Upper lobe of right lung (tissue), 1 donor: ENCODE measurements at regions not wholly inside any gene's neighbourhood (a gene's known extent, or its start where the extent isn't known, plus 50 kb on each side); places are given as distances from the start of the nearest gene placed in this dataset.
"Not testable (repeated sequence)": the region's sequence is repeated elsewhere in the genome, so short reads cannot be mapped to it uniquely, and the experiment has no call there.

Source experiments
- ATAC-seq: fragments of 200-7000 bp; cut with Tn5 transposase; one replicate; pipeline ENCODE4 v1.9.1; 2020; ENCODE audit warnings: mild to moderate bottlenecking, moderate library complexity
- DNase-seq: peaks from one replicate; pipeline ENCODE4 v3.0.0-alpha.2; 2020
- H3K27ac ChIP-seq: fragments of 200-600 bp; one replicate; pipeline ENCODE4 v1.8.0; 2022
- H3K27me3 ChIP-seq: fragments of 200-600 bp; one replicate; pipeline ENCODE4 v1.8.0; 2022; ENCODE audit warnings: mild to moderate bottlenecking
- H3K36me3 ChIP-seq: fragments of 200-600 bp; one replicate; pipeline ENCODE4 v1.8.0; 2022
- H3K4me1 ChIP-seq: fragments of 200-600 bp; one replicate; pipeline ENCODE4 v1.8.0; 2022
- H3K4me3 ChIP-seq: fragments of 200-600 bp; one replicate; pipeline ENCODE4 v1.8.0; 2022; ENCODE audit warnings: mild to moderate bottlenecking
- H3K9me3 ChIP-seq: fragments of 200-600 bp; one replicate; pipeline ENCODE4 v1.8.0; 2022
- intact Hi-C: fragments of 100-400 bp; cut with DNase I; formaldehyde crosslinking; loops from one replicate; pipeline ENCODE4 v1.11.0; 2022
- TF ChIP-seq, protein P1 (sequence below): fragments of 200-600 bp; IDR thresholded peaks from one replicate; pipeline ENCODE4 v1.8.0; 2022; ENCODE audit warnings: antibody characterized with exemption
- donor health status: DM: no; HTN: yes; CAD: no; lungs with severe emphysema.

DNA sequence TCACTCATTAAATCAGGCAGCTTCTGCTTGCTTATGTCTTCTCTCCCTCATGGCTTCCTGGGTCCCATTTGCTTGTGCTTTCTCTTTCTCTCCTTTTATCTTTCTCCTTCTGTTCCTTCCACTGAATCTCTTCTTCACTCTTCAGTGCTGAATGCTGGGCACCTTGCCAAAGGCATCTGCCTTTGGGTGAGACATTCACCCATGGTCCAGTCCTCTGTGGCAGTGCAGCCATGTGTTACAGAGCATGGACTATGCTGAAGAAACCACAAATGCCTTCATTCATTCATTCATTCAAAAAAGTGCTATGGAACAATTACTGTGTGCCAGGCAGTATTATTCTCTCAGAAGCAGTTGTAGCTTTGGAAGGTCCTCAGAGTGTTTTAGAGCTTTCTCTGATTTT, 344.4 kb upstream of the STXBP6 start:
- ATAC-seq: no peak
- H3K4me1 ChIP-seq: no peaks in the 10 kb centered on the region
- intact Hi-C loops: no loop called here

DNA sequence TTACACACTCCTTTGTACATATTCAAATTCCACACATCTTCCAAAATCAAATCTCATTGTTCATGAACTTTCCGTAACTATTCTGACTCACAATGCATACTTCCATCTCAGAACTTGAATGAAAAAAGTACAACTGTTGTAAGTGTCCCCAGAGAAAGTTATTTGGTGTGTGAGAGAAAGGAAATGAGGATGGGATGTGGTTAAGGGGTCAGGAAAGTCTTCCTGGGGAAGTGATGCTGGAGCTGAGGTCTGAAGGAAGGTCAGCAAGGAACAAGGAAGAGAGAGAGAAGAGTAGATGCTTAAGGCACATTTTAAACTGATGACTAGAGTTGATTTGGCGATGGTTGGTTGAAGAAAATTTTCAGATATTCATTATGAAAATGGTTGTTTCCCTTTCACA, 340.0 kb upstream of the STXBP6 start:
- TF ChIP-seq, protein P1, sequence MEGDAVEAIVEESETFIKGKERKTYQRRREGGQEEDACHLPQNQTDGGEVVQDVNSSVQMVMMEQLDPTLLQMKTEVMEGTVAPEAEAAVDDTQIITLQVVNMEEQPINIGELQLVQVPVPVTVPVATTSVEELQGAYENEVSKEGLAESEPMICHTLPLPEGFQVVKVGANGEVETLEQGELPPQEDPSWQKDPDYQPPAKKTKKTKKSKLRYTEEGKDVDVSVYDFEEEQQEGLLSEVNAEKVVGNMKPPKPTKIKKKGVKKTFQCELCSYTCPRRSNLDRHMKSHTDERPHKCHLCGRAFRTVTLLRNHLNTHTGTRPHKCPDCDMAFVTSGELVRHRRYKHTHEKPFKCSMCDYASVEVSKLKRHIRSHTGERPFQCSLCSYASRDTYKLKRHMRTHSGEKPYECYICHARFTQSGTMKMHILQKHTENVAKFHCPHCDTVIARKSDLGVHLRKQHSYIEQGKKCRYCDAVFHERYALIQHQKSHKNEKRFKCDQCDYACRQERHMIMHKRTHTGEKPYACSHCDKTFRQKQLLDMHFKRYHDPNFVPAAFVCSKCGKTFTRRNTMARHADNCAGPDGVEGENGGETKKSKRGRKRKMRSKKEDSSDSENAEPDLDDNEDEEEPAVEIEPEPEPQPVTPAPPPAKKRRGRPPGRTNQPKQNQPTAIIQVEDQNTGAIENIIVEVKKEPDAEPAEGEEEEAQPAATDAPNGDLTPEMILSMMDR: no peak
- H3K9me3 ChIP-seq: no peaks in the 10 kb centered on the region
- ATAC-seq (no peak), DNase-seq (no peak)
- no peaks in the 10 kb centered on the region for H3K4me1 ChIP-seq
- no peaks in the 10 kb centered on the region for H3K36me3 ChIP-seq
- intact Hi-C loops: no loop called here
- H3K4me3 ChIP-seq: no peak overlapping the region
- H3K27me3 ChIP-seq: no peaks in the 10 kb centered on the region
- no peak overlapping the region for H3K27ac ChIP-seq

More for the DNA sequence above, 344.4 kb upstream of the STXBP6 start:
- Histone ChIP-seq H3K9me3 (no peaks in the 10 kb centered on the region), H3K4me3 (no peak overlapping the region), H3K36me3 (no peaks in the 10 kb centered on the region), H3K27me3 (no peaks in the 10 kb centered on the region), H3K27ac (no peak overlapping the region)
- TF ChIP-seq, protein P1: no peak
- DNase-seq: no peak

DNA sequence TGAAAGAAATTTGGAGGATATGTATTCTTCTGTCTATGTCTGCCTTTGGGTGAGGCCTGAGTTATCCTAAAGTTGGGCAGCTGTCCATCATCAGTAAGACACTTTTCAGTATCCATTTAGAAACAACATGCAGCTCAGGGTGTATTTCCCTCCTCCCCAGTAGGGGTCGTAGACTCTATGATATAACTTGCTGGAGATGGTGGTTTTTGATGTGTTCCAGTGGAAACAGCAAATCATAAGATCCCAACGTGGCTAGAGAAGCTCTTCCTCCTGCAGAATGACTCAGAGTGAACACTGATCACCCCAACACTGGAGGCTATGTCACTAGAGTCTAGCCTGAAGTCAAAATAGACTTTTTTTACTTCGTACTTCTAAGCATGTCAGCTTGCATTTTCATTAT, 331.6 kb upstream of the STXBP6 start:
- intact Hi-C loops: no loop called here
- Histone ChIP-seq H3K9me3 (no peaks in the 10 kb centered on the region), H3K27ac (no peak overlapping the region), H3K27me3 (no peaks in the 10 kb centered on the region), H3K36me3 (no peaks in the 10 kb centered on the region), H3K4me3 (no peak overlapping the region), H3K4me1 (no peaks in the 10 kb centered on the region)
- no peak for DNase-seq
- no peak for ATAC-seq
- TF ChIP-seq, protein P1: no peak

DNA sequence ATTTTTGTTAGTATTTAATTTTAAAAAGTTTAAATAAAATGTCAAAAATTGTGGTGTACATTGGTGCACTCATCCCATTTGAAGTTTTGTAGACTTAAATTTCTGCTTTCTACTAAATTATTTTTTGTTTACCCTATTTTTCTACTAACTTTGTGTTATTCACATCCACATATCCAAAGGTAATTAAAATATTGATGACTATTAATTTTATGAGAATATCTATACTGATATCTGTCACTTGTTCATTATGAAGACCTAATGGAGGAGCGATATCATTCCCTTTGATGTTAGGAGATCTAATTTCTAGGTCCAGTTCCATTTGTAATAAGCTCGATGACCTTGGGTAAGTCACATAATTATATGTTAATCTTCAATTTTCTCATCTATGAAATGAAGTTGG, 325.7 kb upstream of the STXBP6 start:
- intact Hi-C loops: no loop called here
- Histone ChIP-seq H3K4me3 (no peak overlapping the region), H3K4me1 (no peaks in the 10 kb centered on the region), H3K36me3 (no peaks in the 10 kb centered on the region), H3K27ac (no peak overlapping the region), H3K9me3 (no peaks in the 10 kb centered on the region), H3K27me3 (no peaks in the 10 kb centered on the region)
- DNase-seq (no peak), ATAC-seq (no peak)
- TF ChIP-seq, protein P1: no peak

DNA sequence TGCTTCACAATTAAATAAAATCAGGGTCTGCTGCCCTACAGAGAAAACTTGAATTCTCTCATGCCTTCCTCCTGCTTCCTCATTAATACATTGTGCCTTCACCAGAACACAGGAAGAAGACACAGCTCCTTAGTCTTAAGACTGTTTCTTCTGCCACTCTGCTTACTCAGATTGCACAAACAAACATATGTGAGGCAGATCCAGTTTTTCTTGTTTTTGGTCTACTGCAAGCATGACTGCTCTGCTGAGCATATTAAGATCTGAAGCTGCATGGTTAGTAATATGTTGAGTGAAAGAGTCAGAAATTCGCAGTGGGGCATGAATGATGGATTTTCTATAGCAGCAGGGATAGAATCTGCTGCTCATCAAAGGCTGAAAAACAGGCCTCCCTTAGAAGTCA, 321.1 kb upstream of the STXBP6 start:
- TF ChIP-seq, protein P1: no peak
- no peak for ATAC-seq
- Histone ChIP-seq H3K27me3 (no peaks in the 10 kb centered on the region), H3K36me3 (no peaks in the 10 kb centered on the region), H3K27ac (no peak overlapping the region), H3K4me1 (no peaks in the 10 kb centered on the region), H3K9me3 (no peaks in the 10 kb centered on the region), H3K4me3 (no peak overlapping the region)
- intact Hi-C loops: no loop called here
- DNase-seq: no peak

DNA sequence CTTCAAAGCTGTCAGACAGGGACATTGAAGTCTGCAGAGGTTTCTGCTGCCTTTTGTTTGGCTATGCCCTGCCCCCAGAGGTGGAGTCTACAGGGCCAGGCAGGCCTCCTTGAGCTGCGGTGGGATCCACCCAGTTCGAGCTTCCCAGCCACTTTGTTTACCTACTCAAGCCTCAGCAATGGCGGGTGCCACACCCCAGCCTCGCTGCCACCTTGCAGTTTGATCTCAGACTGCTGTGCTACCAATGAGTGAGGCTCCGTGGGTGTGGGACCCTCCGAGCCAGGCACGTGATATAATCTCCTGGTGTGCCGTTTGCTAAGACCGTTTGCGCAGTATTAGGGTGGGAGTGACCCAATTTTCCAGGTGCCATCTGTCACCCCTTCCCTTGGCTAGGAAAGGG, 320.1 kb upstream of the STXBP6 start:
- intact Hi-C loops, ATAC-seq, H3K27ac ChIP-seq, DNase-seq, H3K4me3 ChIP-seq, H3K27me3 ChIP-seq, H3K9me3 ChIP-seq, H3K36me3 ChIP-seq, H3K4me1 ChIP-seq: not testable (repeated sequence)
